H1 (cell line): ENCODE measurements at regions not wholly inside any gene's neighbourhood (a gene's known extent, or its start where the extent isn't known, plus 50 kb on each side); places are given as distances from the start of the nearest gene placed in this dataset.

Experiments
- CTCF ChIA-PET: fragments of 300-600 bp; sonication (Branson Sonifier 250); formaldehyde crosslinking; loops from one replicate; lab custom pipeline; 2021; ENCODE audit not compliant: partially characterized antibody; lab: Charles Lee
- POLR2A ChIA-PET: fragments of 300-600 bp; sonication (Branson Sonifier 250); formaldehyde crosslinking; loops from one replicate; lab custom pipeline; 2021; ENCODE audit warnings: inconsistent platforms; ENCODE audit not compliant: partially characterized antibody; lab: Charles Lee
- DNase-seq, 2 experiments: peaks; one replicate each; pipeline versions ENCODE4 v3.0.0 to v3.0.0-alpha.2; 2010 to 2022; ENCODE audit warnings: low spot score in 2 of 2, low read depth in 1 of 2, mixed read lengths in 1 of 2
- FAIRE-seq: peaks from 2 replicates; lab custom pipeline; 2011; peaks lifted over from hg19 to GRCh38; lab: Jason Lieb, UNC
- H2AFZ ChIP-seq: 2 replicates; pipeline ENCODE4 v1.8.1; 2012; ENCODE audit warnings: low read length, inconsistent platforms
- H2AK5ac ChIP-seq: 2 replicates; pipeline ENCODE4 v1.6.1; 2013; ENCODE audit warnings: low read depth, low read length
- H2BK120ac ChIP-seq: replicated peaks from 2 replicates; pipeline ENCODE3; 2013; ENCODE audit warnings: low read depth, low read length, inconsistent platforms
- H2BK12ac ChIP-seq: 2 replicates; pipeline ENCODE4 v1.6.1; 2013; ENCODE audit warnings: low read depth, low read length
- H2BK15ac ChIP-seq: 2 replicates; pipeline ENCODE4 v1.6.1; 2013; ENCODE audit warnings: low read length
- H2BK20ac ChIP-seq: 2 replicates; pipeline ENCODE4 v1.6.1; 2013; ENCODE audit warnings: low read length
- H2BK5ac ChIP-seq: 2 replicates; pipeline ENCODE4 v1.6.1; 2013; ENCODE audit warnings: low read depth, low read length
- H3K14ac ChIP-seq: 2 replicates; pipeline ENCODE4 v1.6.1; 2013; ENCODE audit warnings: inconsistent platforms; ENCODE audit not compliant: insufficient read length
- H3K18ac ChIP-seq: 2 replicates; pipeline ENCODE4 v1.6.1; 2013; ENCODE audit warnings: low read length; ENCODE audit errors: extremely low read depth
- H3K23ac ChIP-seq: 2 replicates; pipeline ENCODE4 v1.6.1; 2013; ENCODE audit warnings: inconsistent platforms; ENCODE audit not compliant: insufficient read length
- H3K23me2 ChIP-seq: 2 replicates; pipeline ENCODE4 v1.6.1; 2013; ENCODE audit warnings: low read depth, low read length
- H3K27ac ChIP-seq: 2 replicates; pipeline ENCODE4 v1.6.1; 2011; ENCODE audit warnings: low read depth, low read length, inconsistent platforms
- H3K27me3 ChIP-seq, 4 experiments: replicated peaks in 1 of 4; 1 replicate in 1 of 4; 2 replicates in 3 of 4; pipeline versions ENCODE4 v1.6.1 to v1.8.1; 2011 to 2013; ENCODE audit warnings: low read length in 3 of 4, mild to moderate bottlenecking in 3 of 4, inconsistent platforms in 2 of 4, mixed read lengths in 2 of 4, moderate library complexity in 1 of 4; ENCODE audit not compliant: control insufficient read depth in 3 of 4, insufficient read depth in 3 of 4; ENCODE audit errors: extremely low read depth in 1 of 4
- H3K36me3 ChIP-seq, 4 experiments: 2 replicates each; pipeline versions ENCODE4 v1.6.1 to v1.8.1; 2011 to 2013; ENCODE audit warnings: mild to moderate bottlenecking in 4 of 4, low read length in 3 of 4, moderate library complexity in 2 of 4, control low read depth in 1 of 4, inconsistent platforms in 1 of 4; ENCODE audit not compliant: insufficient read depth in 4 of 4, control insufficient read depth in 2 of 4
- H3K4ac ChIP-seq: replicated peaks from 2 replicates; pipeline ENCODE3; 2013; ENCODE audit warnings: low read length, low read depth, mixed read lengths, inconsistent platforms; ENCODE audit not compliant: insufficient read length
- H3K4me1 ChIP-seq, 4 experiments: replicated peaks in 1 of 4; 1 replicate in 1 of 4; 2 replicates in 3 of 4; pipeline versions ENCODE4 v1.6.1 to v1.8.1; 2011 to 2013; ENCODE audit warnings: low read length in 3 of 4, inconsistent platforms in 2 of 4, mixed read lengths in 1 of 4; ENCODE audit not compliant: insufficient read depth in 4 of 4, control insufficient read depth in 3 of 4
- H3K4me2 ChIP-seq, 2 experiments: 2 replicates each; pipeline versions ENCODE4 v1.6.1 to v1.8.1; 2011 to 2013; ENCODE audit warnings: low read depth in 2 of 2, low read length in 2 of 2, control low read depth in 1 of 2, inconsistent platforms in 1 of 2, mild to moderate bottlenecking in 1 of 2; ENCODE audit not compliant: insufficient read depth in 1 of 2
- H3K4me3 ChIP-seq, 4 experiments: fragments of 200-600, 300-600 bp in 1 of 4; sonication (generic), shearing (Covaris generic), sonication (Bioruptor Twin) in 1 of 4; 2 replicates each; pipeline versions ENCODE4 v1.5.1 to v1.8.1; 2011 to 2016; ENCODE audit warnings: low read length in 4 of 4, low read depth in 3 of 4, control low read depth in 2 of 4, inconsistent platforms in 2 of 4, mild to moderate bottlenecking in 2 of 4, mixed read lengths in 1 of 4, moderate library complexity in 1 of 4; ENCODE audit not compliant: insufficient read depth in 2 of 4; ENCODE audit errors: extremely low read depth in 1 of 4
- H3K56ac ChIP-seq: replicated peaks from 2 replicates; pipeline ENCODE3; 2013; ENCODE audit warnings: low read depth, mild to moderate bottlenecking, mixed read lengths, low read length, inconsistent platforms; ENCODE audit not compliant: insufficient read length
- H3K79me1 ChIP-seq: 2 replicates; pipeline ENCODE4 v1.6.1; 2013; ENCODE audit warnings: low read depth, low read length, control low read depth
- H3K79me2 ChIP-seq, 2 experiments: 2 replicates each; pipeline versions ENCODE4 v1.6.1 to v1.8.1; 2012 to 2013; ENCODE audit warnings: low read length in 2 of 2, mild to moderate bottlenecking in 2 of 2, inconsistent platforms in 1 of 2; ENCODE audit not compliant: insufficient read depth in 2 of 2, control insufficient read depth in 1 of 2
- H3K9ac ChIP-seq, 4 experiments: replicated peaks in 1 of 4; 1 replicate in 1 of 4; 2 replicates in 3 of 4; pipeline versions ENCODE4 v1.6.1 to v1.8.1; 2011 to 2013; ENCODE audit warnings: low read depth in 3 of 4, low read length in 3 of 4, control low read depth in 2 of 4, mild to moderate bottlenecking in 2 of 4, moderate library complexity in 2 of 4, inconsistent platforms in 1 of 4; ENCODE audit errors: extremely low read depth in 1 of 4
- H3K9me3 ChIP-seq, 2 experiments: 2 replicates each; pipeline versions ENCODE4 v1.6.1 to v1.8.1; 2012 to 2013; ENCODE audit warnings: mild to moderate bottlenecking in 2 of 2, moderate library complexity in 2 of 2, control low read depth in 1 of 2, inconsistent platforms in 1 of 2, low read depth in 1 of 2, low read length in 1 of 2, mixed read lengths in 1 of 2; ENCODE audit not compliant: insufficient read depth in 2 of 2
- H4K20me1 ChIP-seq, 2 experiments: replicated peaks in 1 of 2; 2 replicates each; pipeline versions ENCODE3 to v1.8.1; 2011 to 2013; ENCODE audit warnings: inconsistent platforms in 2 of 2, low read length in 2 of 2, mild to moderate bottlenecking in 1 of 2; ENCODE audit not compliant: insufficient read depth in 2 of 2, control insufficient read depth in 1 of 2
- H4K5ac ChIP-seq: 2 replicates; pipeline ENCODE4 v1.6.1; 2013; ENCODE audit warnings: low read length, low read depth, mixed read lengths, inconsistent platforms; ENCODE audit not compliant: insufficient read length
- H4K8ac ChIP-seq: 2 replicates; pipeline ENCODE4 v1.8.0; 2013; ENCODE audit warnings: mild to moderate bottlenecking, moderate library complexity, low read length, inconsistent platforms; ENCODE audit not compliant: insufficient read depth; ENCODE audit errors: extremely low read depth
- H4K91ac ChIP-seq: replicated peaks from 2 replicates; pipeline ENCODE3; 2013; ENCODE audit warnings: low read length, mixed read lengths, inconsistent platforms; ENCODE audit not compliant: insufficient read length
- EGR1 ChIP-seq: IDR thresholded peaks from 2 replicates; pipeline ENCODE4 v1.6.1; 2011; ENCODE audit warnings: low read depth, low read length, borderline replicate concordance
- SP2 ChIP-seq: IDR thresholded peaks from 2 replicates; pipeline ENCODE4 v1.6.1; 2012; ENCODE audit warnings: mild to moderate bottlenecking, low read length, inconsistent platforms
- SRF ChIP-seq: IDR thresholded peaks from 2 replicates; pipeline ENCODE4 v1.6.1; 2011; ENCODE audit warnings: mild to moderate bottlenecking, low read depth, low read length, moderate library complexity
- WGBS, 2 experiments: shearing (Covaris generic) in 1 of 2; methylation state at CpG; one replicate each; pipeline versions ENCODE4 v1.1.6 to v1.1.7; 2013 to 2015; ENCODE audit warnings: low lambda C conversion rate in 2 of 2, mixed read lengths in 2 of 2, inconsistent platforms in 1 of 2, low coverage in 1 of 2, missing lambda C conversion rate in 1 of 2; ENCODE audit not compliant: insufficient replicate concordance in 2 of 2, insufficient coverage in 1 of 2, insufficient read length in 1 of 2; ENCODE audit errors: extremely low coverage in 1 of 2, missing lambda C conversion rate in 1 of 2; 5-methylcytosine and 5-hydroxymethylcytosine counted together

GRCh38 chr5:71907608-71908145 lies 188.6 kb downstream of the CARTPT start:
- Histone ChIP-seq H4K91ac (no peak overlapping the region), H3K27me3 (no peaks in the 10 kb centered on the region), H3K27ac (no peak overlapping the region), H3K18ac (no peak overlapping the region), H3K14ac (no peak overlapping the region), H2BK5ac (no peak overlapping the region), H4K5ac (no peak overlapping the region), H3K79me1 (no peaks in the 10 kb centered on the region), H3K9ac (no peak overlapping the region), H2BK12ac (no peak overlapping the region), H2BK15ac (no peak overlapping the region), H3K4me2 (no peak overlapping the region), H4K8ac (no peak overlapping the region), H3K23ac (no peak overlapping the region), H3K9me3 (0 out of 4 replicates have a peak, but pooled peaks cover 0 to 2% of the 10 kb centered on the region in 2 experiments), H3K56ac (no peak overlapping the region), H3K23me2 (no peaks in the 10 kb centered on the region; the same call in 1 of the 2 replicates), H2AK5ac (no peak overlapping the region), H3K79me2 (no peaks in the 10 kb centered on the region), H3K36me3 (no peaks in the 10 kb centered on the region; a peak in 1 of 8 replicates)
- WGBS, 2 experiments = 80% methylated on average over 4 of the region's 4 CpGs; no CpG with 5 or more reads in 1 of the 2 experiments
- FAIRE-seq (no peak), DNase-seq (no peak)
- no peak for TF ChIP-seq SRF
- TF ChIP-seq EGR1 = no peak
- TF ChIP-seq SP2 = no peak
- TF ChIP-seq, all 59 proteins: peak for 0
- POLR2A ChIA-PET = no interaction called here
- CTCF ChIA-PET = no interaction called here
- H3K4me1 ChIP-seq = peaks cover 0 to 2% (median 1%) of the 10 kb centered on the region in 4 experiments; a peak in 1 of 7 replicates
- no peaks in the 10 kb centered on the region for H4K20me1 ChIP-seq
- H3K4ac ChIP-seq = no peak overlapping the region
- no peak overlapping the region for H2BK120ac ChIP-seq
- H2AFZ ChIP-seq = no peak overlapping the region
- no peak overlapping the region for H3K4me3 ChIP-seq
- H2BK20ac ChIP-seq = no peak overlapping the region
